Dermis microvascular lymphatic vessel endothelial cell (primary cell): ENCODE measurements at regions not wholly inside any gene's neighbourhood (a gene's known extent, or its start where the extent isn't known, plus 50 kb on each side); places are given as distances from the start of the nearest gene placed in this dataset.
"Not testable (repeated sequence)": the region's sequence is repeated elsewhere in the genome, so short reads cannot be mapped to it uniquely, and the experiment has no call there.

Experiments
- DNase-seq, 2 donors: peaks; one replicate each; pipeline versions ENCODE4 v3.0.0 to v3.0.0-alpha.2; 2010; ENCODE audit warnings: low read depth in 2 of 2

DNA sequence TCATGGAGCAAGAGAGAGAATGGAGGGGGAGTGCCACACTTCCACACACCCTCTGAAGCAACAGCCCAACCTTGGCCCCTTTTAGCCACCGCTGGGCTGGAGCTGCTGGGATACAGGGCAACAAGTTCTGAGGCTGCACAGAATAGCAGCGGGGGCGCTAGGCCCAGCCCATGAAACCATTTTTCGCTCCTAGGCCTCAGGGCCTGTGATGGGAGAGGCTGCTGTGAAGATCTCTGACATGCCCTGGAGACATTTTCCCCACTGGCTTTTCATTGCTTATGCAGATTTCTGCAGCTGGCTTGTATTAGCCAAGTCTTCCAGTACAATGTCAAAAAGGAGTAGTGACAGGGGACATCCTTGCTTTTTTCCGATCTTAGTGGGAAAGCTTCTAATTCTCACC is 202.3 kb upstream of the B3GALT2 start:
- DNase-seq = no peak

DNA sequence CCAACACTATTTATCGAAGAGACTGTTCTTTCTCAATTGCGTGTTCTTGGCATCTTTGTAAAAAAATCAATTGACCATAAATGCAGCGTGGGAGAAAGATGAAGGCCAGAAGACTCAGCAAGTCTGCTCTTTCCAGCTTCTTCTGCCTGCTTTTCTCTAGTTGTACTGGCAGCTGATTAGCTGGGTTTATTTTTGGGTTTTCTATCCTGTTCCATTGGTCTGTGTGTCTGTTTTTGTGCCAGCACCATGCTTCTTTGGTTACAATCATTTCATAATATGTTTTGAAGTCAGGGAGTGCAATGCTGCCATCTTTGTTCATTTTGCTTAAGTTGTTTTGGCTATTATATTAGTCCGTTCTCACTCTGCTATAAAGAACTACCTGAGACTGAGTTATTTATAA is 201.8 kb upstream of the B3GALT2 start:
- no peak for DNase-seq

DNA sequence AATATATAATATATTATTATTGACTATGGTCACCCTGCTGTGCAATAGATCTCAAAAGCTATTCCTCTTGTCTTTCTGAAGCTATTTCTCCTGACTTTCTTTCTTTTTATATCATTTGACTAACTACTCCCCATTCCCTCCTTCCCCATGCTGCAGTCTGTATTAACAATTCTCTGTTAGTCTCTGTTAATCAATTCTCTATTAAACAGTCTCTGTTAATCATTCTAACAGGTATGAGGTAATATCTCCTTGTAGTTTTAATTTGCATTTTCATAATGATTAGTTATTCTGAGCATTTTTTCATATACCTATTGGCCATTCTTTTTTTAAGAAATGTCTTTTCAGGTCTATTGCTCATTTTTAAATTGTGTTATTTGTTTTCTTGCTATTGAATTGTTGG is 201.0 kb upstream of the B3GALT2 start:
- DNase-seq = no peak

DNA sequence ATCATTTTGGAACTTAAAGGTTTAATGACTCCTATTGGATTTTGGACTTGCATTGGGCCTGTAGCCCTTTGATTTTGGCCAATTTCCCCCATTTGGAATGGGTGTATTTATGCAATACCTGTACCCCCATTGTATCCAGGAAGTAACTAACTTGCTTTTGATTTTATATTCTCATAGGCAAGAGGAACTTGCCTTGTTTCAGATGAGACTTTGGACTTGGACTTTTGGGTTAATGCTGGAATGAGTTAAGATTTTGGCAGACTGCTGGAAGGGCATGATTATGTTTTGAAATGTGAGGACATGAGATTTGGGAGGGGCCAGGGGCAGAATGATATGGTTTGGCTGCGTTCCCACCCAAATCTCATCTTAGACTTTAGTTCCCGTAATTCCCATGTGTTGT is 192.0 kb upstream of the B3GALT2 start:
- not testable (repeated sequence) for DNase-seq

DNA sequence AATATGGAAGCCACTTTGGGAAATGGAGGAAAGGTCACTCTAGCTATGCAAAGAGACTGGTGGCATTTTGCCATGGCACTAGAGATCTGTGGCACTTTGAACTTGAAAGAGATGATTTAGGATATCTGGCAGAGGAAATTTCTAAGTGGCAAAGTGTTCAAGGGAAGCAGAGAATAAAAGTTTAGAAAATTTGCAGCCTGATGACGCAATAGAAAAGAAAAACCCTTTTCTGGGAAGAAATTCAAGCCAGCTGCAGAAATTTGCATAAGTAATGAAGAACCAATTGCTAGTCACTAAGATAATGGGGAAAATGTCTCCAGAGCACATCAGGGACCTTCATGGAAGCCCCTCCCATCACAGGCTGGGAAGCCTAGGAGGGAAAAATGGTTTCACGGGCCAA is 191.1 kb upstream of the B3GALT2 start:
- DNase-seq = no peak

DNA sequence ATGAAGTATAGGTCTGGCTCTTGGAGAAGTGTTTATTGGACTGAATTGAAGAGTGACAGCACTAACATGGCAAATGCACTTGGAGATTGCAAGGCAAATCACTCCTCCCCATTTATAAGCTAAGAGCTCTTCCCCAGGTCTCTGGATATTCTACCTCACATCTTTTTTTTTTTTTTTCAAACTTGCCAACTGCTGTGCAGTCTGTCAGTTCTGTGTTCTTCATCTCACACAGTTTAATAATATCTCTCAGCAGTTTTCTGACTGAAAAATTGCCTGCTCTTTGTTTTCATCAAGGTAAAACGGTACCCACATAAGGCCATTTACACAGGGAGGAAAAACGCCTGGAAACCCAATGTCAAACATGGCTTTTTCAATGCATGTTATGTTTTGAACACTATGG is 186.1 kb upstream of the B3GALT2 start:
- no peak for DNase-seq

DNA sequence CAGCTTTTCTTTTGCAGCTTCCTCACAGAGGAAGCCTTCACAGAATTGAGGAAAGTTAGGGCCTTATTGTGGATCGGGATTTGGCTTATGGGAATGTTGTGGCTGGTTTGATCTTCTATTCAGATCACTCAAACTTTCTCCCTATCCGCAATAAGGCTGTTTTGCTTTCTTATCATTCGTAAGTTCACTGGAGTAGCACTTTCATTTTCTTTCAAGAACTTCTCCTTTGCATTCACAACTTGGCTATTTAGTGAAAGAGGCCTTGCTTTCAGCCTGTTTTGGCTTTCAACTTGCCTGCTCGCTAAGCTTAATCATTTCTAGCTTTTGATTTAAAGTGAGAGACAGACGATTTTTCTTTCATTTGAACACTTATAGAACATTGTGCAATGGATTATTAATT is 181.9 kb upstream of the B3GALT2 start:
- DNase-seq = no peak

DNA sequence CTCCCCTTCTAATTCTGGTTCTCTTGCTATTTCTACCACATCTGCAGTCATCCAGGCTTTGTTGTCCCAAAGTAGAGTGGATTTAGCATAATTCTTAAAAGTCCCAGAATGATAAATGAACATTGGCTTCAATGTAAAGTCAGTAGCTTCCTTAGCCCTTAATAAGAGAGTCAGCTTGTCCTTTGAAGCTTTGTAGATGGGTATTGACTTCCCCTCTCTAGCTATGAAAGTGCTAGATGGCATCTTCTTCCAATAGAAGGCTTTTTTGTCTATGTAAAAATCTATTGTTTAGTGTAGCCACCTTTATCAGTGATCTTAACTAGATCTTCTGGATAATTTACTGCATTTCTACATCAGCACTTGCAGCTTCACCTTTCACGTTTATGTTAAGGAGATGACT is 181.4 kb upstream of the B3GALT2 start:
- DNase-seq = no peak

DNA sequence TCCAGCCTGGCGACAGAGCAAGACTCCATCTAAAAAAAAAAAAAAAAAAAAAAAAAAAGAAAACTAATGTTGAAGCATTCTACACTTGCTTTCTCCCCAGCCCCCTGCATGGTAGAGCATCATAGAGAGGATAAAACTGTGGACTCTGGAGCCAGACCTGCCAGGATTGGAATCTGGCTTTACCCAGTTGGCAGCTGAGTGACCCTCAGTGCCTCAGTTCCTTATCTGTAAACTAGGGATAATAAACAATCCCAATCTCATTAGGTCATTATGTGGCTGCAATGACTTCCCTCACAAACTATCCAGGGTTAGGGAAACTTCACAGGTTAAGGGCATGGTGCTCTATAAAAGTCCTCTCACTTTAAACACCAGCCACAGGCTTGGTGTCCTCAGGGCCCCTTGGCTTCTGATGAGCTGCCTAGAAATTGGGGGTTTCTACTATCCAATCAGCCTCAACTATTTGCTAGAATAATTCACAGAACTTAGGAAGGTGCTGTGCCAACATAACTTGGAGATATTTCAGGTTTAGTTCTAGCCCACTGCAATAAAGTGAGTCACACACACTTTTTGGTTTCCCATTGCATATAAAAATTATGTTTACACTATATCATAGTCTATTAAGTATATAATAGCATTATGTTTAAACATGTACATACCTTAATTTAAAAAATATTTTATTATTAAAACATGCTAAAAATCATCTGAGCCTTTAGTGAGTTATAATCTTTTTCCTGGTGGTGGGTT is 180.5 kb upstream of the B3GALT2 start:
- no peak for DNase-seq

DNA sequence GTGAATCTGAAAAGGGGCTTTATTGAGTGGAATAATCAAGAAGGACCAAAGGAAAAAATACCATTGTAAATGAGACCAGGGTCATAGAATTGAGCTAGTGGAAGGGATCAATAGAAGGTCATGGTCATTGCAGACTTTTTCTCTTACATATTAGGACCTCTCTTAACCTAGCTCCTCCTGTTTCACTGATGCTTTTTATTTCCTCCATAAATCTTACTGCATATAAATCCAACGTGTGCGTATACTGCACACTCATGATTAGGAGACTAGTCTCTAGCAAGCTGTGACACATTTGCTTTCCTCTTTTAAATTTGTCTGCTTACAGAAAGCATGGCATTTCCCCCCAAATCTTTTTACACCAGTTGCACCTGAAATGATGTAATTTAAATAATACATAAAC is 179.6 kb upstream of the B3GALT2 start:
- no peak for DNase-seq

DNA sequence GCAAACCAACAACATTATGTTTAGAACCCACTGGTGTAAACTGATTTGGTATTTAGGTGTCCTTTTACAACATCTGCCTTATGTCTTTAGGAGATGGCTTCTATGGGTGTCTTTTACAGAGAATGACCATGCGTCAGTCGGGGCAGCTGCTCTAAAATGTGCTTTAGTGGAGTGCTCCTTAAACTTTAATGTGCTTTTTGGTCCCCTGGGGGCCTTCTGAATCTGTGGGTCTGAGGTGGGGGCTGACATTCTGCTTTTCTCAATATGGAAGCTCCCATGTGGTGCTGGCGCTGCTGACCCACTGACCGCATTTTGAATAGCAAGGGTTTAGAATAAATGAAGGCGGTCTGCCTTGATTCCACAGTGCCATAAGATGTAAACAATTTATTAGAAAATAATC is 173.2 kb upstream of the B3GALT2 start:
- no peak for DNase-seq

DNA sequence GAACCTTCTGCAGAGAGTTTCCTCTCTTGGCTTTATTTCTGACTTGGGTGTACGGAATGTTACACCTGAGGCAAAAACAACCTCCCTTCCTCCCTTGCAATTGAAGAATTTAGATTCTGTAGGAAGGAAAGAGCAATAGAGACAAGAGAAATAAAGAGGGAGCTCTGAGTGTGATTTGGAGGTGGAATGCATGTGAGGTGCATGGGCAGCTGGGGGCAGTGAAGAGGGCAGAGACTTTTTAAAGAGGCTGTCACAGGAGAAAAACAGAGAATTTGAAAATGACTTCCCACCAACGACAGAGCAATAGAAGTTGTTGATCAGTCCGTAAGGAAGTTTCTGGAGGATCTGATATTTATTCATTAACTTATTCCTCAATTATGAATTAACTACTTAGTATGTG is 172.0 kb upstream of the B3GALT2 start:
- no peak for DNase-seq

DNA sequence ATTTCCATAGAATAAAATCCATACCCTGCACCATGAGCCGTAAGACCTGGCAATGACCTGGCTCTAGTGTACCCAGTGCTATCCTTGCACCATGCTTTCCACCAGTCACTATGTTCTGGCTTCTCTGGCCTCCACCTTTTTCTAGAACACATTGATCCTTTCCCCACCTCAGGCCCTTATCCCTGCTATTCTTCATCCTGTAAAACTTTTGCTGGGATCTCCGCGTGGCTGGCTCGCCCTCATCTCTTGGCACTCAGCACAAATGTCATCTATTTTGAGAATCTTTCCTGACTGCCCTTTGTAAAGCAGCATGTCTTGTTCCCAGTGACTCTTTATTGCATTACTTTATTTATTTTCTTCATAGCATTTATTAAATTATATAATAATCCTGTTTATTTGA is 169.8 kb upstream of the B3GALT2 start:
- DNase-seq = no peak

DNA sequence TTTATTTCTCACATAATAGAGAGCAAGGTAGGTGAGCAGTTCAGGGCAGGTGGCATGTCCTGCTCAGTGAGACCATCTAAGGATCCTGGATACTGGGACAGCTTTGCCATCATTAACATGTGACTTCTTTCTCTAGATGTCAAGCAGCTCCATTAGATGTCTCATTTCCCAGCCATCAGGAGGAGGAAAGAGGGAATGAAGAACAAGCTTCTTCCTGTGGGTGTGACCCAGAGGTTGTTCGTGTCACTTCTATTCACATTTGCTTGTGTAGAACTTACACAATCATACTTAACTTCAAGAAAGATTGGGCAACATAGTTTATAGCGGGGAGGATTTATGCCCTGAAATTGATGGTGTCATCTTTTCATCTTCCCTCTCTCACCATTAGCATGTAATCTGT is 169.2 kb upstream of the B3GALT2 start:
- DNase-seq = no peak

DNA sequence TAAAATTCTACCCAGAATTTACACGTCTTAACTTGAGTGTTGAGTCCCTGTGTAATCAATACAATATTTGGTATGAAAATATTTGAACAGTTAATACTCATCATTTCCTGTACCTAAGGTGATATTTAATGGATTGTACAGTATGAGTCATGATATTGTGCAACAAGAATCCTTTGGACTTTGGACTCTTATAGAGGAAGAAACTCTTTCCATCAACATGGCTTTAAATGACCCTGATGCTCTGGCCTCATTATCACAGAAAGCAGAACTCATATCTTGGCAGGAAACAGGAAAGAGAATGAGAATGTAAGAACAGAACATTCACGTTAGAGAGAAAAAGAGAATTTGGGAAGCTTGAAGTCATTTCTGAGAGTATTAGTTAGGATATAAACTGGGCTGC is 168.8 kb upstream of the B3GALT2 start:
- peak; percentile 48 to 54 for DNase-seq

DNA sequence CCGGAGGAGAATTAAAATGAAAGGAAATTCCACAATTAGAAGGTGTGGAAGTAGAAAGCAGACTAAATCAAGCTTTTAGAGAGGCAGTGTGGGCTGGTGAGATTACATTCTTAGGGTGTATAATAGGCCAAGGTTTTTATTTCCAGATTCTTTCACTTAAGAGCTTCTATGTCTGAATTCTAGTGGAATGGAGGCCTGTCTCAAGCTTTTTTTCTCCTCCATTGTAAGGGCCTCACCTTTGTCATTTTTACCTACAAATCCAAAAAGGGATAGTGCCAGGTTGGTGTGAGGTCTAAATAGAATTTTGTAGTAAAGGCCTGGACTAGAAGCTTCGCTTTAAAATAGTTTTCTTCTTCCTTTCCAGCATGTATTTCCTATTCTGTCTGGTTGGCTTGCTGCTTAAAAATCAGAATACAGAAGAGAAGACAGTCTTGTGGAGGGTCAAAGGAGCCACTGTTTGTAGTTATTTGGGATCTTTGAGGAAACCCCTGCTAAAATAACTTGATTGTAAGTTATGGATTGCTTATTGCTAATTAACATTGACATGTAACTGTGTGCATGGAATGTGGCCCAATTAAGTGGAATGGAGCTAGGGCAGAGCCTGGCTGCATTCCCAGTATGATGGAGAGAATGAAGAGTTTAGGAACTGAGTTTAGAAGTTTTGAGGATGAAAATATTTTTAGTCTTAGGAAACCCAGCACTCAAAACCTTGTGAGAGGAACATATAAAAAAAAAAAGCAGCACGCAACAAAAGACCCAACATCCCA is 162.5 kb upstream of the B3GALT2 start:
- no peak for DNase-seq

DNA sequence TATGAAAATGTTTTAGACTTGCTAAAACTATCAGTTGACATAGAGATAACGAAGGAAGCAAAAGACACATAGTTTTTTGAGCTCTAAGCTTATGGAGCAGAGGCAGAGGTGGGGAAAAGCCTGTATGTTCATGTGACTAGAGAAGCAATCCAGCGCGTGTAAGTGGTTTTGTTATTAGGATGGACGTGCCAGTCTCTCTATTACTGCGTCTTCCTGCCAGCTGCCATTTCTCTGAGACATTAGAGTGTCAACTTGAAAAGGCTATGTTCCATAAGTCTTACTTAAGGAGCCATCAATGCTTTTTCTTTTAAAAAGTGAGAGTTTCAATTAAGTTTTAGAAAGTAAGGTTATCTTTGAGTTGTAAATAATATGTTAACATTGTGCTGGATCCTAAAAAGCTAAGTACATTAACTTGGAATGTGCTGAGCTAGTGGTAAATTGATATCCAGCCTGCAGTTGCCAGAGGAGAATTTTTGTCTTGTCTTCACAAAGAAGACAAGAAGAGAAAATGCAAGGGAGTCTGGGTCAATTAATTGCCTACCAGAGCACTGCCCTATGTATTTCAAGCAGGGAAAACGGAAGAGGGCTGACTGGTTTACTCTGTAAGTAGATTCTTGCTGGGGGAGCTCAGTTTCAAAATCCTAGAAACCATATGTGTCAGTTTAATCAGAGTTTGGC is 161.8 kb upstream of the B3GALT2 start:
- DNase-seq = no peak

DNA sequence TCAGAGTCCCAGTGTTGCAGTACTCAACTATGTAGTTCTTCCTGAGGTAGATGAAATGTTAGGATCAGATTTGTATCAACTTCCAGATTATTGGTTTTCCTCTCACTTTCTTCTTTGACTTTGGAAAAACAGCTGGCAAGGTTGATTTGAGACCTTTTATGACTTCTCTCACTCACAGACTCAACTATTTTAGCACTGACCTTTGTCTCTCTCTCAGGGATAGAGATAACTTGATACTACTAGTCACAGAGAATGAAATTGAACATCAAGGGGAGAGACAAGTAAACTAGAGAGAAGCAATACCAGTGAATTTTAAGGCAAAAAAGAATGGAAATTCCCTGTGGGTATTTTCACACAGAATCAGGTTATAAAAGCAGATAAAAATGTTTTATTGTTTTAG is 159.7 kb upstream of the B3GALT2 start:
- DNase-seq = no peak

DNA sequence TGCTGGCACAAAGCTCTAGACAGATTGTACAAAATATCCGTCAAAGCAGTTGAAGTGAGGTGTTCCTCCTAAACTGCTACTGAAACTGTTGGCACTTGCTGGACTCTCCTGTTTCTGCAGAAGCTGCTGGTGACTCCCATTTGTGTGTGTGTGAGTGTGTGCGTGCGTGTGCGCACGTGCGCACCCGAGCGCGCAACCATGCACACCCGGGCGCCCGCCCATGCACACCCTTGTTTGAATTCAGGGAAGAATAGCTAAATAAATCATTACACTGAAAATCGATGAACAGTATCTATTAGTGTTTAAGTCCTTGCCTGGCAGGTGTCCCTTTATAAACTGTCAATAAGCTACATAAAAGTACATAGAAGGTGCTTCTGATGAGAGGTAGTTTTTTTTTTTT is 156.4 kb upstream of the B3GALT2 start:
- DNase-seq = no peak

DNA sequence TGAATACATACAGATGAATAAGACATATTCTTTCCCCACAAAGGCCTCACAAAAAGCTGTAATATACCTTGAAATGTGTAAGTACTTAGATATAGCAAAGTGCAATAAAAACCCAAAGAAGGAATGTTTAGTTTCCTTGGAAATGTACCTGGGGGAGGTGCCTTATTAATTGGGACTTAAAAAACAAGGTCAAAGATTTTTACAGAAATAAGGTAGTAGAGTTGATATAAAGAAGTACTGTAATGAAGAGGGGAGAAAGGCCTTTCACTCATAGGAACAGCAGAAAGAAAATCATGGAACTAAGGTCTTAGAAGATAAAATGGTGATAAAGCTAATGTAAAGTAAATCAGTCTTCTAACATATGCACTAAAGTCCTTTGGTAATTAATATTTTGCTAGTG is 153.9 kb upstream of the B3GALT2 start:
- no peak for DNase-seq

DNA sequence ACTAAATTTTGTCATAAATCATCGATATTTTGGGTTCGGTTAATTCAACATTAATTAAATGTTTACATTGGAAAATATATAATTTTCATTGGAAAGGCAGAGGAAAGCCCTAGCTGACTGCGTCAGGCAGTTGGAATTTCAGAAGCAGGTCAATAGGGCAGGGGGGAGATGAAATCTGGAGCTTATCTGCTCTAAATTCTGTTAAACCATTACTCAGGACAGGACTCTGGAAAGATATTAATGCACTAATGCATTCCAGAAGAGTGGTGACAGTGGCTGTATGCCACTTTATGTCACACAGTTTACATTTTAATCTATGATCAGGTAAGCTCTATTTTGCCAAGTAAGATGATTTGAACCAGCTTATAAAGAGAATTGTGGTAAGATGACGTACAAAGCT is 153.0 kb upstream of the B3GALT2 start:
- no peak for DNase-seq

DNA sequence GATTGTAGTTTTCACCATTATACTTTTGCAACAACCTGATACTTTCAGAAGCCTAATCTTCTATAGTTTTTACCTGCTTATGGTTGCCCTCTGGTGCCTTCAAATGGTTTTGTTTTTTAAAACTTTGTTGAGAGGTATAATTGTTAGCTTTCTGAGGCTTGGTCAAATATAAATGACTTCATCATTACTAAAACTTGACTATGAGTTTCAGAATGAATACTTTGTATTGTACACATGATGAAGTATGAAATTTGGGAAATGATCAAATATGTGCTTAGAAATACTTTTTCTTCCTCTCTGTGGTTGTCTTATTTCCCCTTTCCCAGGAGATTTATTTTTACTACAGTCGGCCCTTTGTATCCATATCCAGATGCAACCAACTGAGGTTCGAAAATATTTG is 151.8 kb upstream of the B3GALT2 start:
- peak; percentile 25 to 38 for DNase-seq
